ENCODE measurements at regions not wholly inside any gene's neighbourhood (a gene's known extent, or its start where the extent isn't known, plus 50 kb on each side); places are given as distances from the start of the nearest gene placed in this dataset.

DNA sequence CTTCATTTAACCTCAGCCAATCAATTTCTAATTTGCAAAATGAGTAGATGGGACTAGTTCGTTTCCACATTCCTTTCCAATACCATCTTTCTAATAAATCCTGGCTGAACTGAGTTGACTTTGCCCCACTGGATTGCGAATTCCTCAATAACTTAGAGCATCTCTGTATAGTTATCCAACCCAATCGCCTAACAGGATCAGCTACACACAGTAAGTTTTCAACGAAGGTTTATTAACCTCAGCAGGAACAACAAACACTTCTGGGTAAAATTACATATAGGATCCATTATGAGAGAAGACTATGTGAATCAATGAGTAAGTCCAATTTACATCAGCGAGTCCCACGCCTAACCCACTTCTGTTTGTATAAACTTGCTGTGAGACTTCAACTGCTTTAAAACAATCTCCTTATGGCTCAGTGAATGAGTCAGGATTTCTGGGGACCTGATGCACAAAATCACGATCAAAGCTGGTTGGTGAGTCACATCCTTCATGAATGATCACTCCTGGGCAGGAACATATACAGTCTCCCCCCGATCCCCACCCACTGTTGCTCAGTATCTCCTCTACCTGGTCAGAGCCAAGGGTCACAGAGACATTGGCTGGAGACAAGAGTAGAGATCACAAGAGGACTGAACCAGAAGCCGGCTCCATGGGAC, 142.8 kb downstream of the EDEM1 start:
- no peak for TF ChIP-seq POLR2AphosphoS5 (IDR thresholded peaks at IDR 0.05)
- TF ChIP-seq EP300 (IDR thresholded peaks at IDR 0.05), result no peak
- no peak for TF ChIP-seq POLR2A (IDR thresholded peaks at IDR 0.05)
- TF ChIP-seq, protein P1, sequence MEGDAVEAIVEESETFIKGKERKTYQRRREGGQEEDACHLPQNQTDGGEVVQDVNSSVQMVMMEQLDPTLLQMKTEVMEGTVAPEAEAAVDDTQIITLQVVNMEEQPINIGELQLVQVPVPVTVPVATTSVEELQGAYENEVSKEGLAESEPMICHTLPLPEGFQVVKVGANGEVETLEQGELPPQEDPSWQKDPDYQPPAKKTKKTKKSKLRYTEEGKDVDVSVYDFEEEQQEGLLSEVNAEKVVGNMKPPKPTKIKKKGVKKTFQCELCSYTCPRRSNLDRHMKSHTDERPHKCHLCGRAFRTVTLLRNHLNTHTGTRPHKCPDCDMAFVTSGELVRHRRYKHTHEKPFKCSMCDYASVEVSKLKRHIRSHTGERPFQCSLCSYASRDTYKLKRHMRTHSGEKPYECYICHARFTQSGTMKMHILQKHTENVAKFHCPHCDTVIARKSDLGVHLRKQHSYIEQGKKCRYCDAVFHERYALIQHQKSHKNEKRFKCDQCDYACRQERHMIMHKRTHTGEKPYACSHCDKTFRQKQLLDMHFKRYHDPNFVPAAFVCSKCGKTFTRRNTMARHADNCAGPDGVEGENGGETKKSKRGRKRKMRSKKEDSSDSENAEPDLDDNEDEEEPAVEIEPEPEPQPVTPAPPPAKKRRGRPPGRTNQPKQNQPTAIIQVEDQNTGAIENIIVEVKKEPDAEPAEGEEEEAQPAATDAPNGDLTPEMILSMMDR (IDR thresholded peaks at IDR 0.05), result no peak
- Histone ChIP-seq H3K36me3 (no peaks in the 10 kb centered on the region), H3K27ac (no peak overlapping the region), H3K4me3 (no peak overlapping the region), H3K9me3 (no peaks in the 10 kb centered on the region), H3K4me1 (no peaks in the 10 kb centered on the region), H3K27me3 (peaks cover 0 to 3% (median 0%) of the 10 kb centered on the region in 3 donors)
- intact Hi-C loops (cut with DNase I), result no loop called here
- DNase-seq, result no peak
- WGBS, 2 donors, result 70 to 75% methylated on average over 9 of the region's 9 CpGs

DNA sequence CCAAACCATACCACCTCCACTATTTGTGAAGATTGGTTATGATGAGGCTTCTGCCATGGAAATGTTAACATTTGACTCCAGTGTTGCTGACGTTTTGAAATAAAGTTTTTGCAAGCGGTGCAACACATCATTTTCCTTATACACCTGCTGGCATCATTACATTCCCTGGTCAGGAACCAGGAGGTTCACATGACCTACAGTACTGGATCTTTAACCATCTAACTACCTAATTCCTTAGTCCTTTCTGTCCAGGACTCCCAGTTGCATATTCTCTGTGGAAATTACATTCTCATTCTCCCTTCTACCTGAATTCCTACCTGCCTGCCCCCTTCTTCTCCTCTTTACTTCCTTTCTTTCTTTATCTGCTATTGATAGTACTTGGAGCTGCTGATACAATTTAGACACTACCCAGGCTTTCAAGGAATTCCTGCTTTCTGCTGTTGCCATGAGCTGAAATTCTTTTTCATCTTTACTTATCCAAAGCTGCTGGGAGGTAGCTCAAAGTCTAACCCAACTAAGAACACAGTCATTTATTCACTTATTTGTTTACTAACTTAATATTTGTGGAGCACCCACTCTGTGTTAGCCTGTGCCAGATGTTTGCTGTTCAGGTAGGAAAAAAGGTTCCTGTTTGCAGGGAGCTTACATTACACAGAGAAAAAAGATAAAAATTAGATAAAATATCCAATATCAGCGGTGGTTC, 144.2 kb downstream of the EDEM1 start:
- DNase-seq, result no peak
- Histone ChIP-seq H3K9me3 (no peaks in the 10 kb centered on the region), H3K36me3 (no peaks in the 10 kb centered on the region), H3K27me3 (no peaks in the 10 kb centered on the region), H3K4me3 (no peak overlapping the region), H3K4me1 (no peaks in the 10 kb centered on the region), H3K27ac (no peak overlapping the region)
- intact Hi-C loops (cut with DNase I), result no loop called here
- 74 to 78% methylated on average over 3 of the region's 3 CpGs for WGBS, 2 donors
- TF ChIP-seq POLR2AphosphoS5 (IDR thresholded peaks at IDR 0.05) (no peak), POLR2A (IDR thresholded peaks at IDR 0.05) (no peak), EP300 (IDR thresholded peaks at IDR 0.05) (no peak)
- TF ChIP-seq, protein P1 (IDR thresholded peaks at IDR 0.05), result no peak

DNA sequence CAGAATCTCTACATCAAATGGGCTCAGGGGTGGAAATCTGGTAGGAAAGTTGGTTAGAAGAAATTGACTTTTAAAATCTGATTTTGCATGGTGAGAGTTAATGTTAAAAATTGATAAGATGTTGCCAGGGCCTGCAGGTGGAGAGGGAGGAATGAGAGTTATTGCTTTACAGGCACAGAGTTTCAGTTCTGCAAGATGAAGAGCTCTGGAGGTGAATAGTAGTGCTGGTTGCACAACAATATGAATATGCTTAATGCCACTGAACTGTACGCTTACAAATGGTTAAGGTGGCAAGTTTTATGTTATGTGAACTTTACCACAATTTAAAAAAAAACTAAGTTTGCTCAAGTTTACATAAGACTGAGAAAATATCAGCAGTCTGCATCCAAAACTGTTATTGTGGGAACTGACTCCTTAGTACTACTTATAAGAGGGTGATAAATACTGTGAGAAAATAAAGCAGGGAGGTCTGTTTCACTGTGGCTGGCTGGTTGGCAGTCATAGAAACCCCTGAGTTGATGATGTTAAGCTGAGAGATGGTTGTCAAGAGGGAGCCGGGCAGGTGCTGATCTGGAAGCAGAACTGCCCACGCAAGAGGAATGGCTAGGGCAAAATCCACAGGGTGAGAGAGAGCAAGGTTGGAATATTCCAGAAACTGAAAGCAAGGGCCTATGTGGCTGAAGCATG, 144.9 kb downstream of the EDEM1 start:
- TF ChIP-seq POLR2A (IDR thresholded peaks at IDR 0.05), result no peak
- TF ChIP-seq EP300 (IDR thresholded peaks at IDR 0.05), result no peak
- TF ChIP-seq, protein P1 (IDR thresholded peaks at IDR 0.05), result no peak
- TF ChIP-seq POLR2AphosphoS5 (IDR thresholded peaks at IDR 0.05), result no peak
- DNase-seq, result no peak
- Histone ChIP-seq H3K27me3 (no peaks in the 10 kb centered on the region), H3K36me3 (no peaks in the 10 kb centered on the region), H3K4me1 (no peaks in the 10 kb centered on the region), H3K27ac (no peak overlapping the region), H3K9me3 (no peaks in the 10 kb centered on the region), H3K4me3 (no peak overlapping the region)
- 59 to 71% methylated on average over 3 of the region's 3 CpGs for WGBS, 2 donors
- intact Hi-C loops (cut with DNase I), result no loop called here

DNA sequence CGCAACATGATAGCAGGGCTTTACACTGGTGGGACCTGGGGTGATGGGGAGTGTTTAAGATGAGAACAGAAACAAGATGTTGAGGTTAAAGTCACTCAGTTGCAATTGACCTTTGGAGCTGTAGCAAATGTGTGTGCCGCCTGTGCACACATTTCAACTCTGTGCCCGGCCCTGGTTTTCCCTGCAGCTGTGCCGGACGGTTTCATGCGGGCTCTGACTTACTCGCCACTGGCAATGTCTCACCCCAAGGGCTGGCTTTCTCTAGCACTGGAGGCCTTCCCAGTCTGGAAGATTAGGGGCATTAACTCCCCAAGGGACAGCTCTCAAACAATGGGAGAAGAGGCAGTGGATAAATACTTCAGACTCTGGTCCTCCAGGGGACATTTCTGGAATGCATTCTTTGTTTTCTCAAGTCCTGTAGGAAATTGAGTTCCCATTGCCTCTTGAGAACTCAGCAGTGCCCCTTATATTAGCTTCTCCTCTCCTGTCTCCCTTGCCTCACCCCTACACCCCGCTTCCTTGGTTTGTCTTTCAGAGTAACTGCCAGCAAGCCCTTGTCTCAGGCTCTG, 152.5 kb downstream of the EDEM1 start:
- no peak for DNase-seq
- no peaks in the 10 kb centered on the region for H3K36me3 ChIP-seq
- TF ChIP-seq EP300 (IDR thresholded peaks at IDR 0.05), result no peak
- no peak overlapping the region for H3K4me3 ChIP-seq
- no peaks in the 10 kb centered on the region for H3K9me3 ChIP-seq
- 37 to 85% methylated on average over 8 of the region's 8 CpGs for WGBS, 2 donors
- H3K27me3 ChIP-seq, result peaks cover 0 to 5% (median 0%) of the 10 kb centered on the region in 3 donors
- no peaks in the 10 kb centered on the region for H3K4me1 ChIP-seq
- no peak overlapping the region for H3K27ac ChIP-seq
- intact Hi-C loops (cut with DNase I), result no loop called here

DNA sequence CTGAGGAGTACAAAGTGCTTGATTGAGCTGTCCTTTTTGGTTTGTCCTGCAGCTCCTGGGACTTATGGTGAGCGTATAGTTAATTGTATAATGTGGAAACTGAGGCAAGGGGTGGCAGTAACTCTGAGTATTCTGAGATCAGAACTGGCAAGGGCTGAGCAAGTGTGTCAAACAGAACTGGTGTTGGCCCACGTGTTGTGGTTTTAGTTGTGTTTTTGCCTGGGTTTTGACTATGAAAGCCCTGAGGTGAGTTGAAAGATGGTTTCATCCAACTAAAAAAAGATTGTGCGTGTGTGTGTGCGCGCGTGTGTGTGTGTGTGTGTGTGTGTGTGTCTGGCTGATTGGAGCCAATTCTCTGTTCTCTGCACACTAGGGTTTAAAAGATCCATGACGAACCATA, 154.1 kb downstream of the EDEM1 start:
- no peak overlapping the region for H3K27ac ChIP-seq
- no peaks in the 10 kb centered on the region for H3K36me3 ChIP-seq
- WGBS, 2 donors, result 73 to 76% methylated on average over 7 of the region's 7 CpGs
- DNase-seq, result no peak
- no peak for TF ChIP-seq POLR2AphosphoS5 (IDR thresholded peaks at IDR 0.05)
- H3K4me3 ChIP-seq, result no peak overlapping the region
- intact Hi-C loops (cut with DNase I), result no loop called here
- peaks cover 0 to 5% (median 1%) of the 10 kb centered on the region in 4 donors for H3K4me1 ChIP-seq
- H3K9me3 ChIP-seq, result no peaks in the 10 kb centered on the region
- H3K27me3 ChIP-seq, result peaks cover 0 to 15% (median 3%) of the 10 kb centered on the region in 3 donors
